Esophagus muscularis mucosa (tissue), 4 donors: ENCODE measurements at regions not wholly inside any gene's neighbourhood (a gene's known extent, or its start where the extent isn't known, plus 50 kb on each side); places are given as distances from the start of the nearest gene placed in this dataset.

ENCODE experiments used
- DNase-seq: peaks from one replicate; pipeline ENCODE4 v3.0.0-alpha.2; 2017; ENCODE audit errors: extremely low spot score
- H3K27ac ChIP-seq, 4 donors: fragments of 200-600 bp; sonication (generic); replicated peaks in 1 of 4; 1 replicate in 3 of 4; 2 replicates in 1 of 4; pipeline ENCODE4 v1.5.1; 2016 to 2019; ENCODE audit warnings: mild to moderate bottlenecking in 1 of 4
- H3K27me3 ChIP-seq, 4 donors: fragments of 200-600 bp; sonication (generic); one replicate each; pipeline versions ENCODE4 v1.5.1 to v1.6.0; 2016 to 2019
- H3K36me3 ChIP-seq, 4 donors: fragments of 200-600 bp; sonication (generic); one replicate each; pipeline ENCODE4 v1.5.1; 2016 to 2019
- H3K4me1 ChIP-seq, 4 donors: fragments of 200-600 bp; sonication (generic); one replicate each; pipeline ENCODE4 v1.5.1; 2016 to 2019
- H3K4me3 ChIP-seq, 4 donors: fragments of 200-600 bp; sonication (generic); 1 replicate in 2 of 4; 2 replicates in 2 of 4; pipeline ENCODE4 v1.5.1; 2016 to 2019; ENCODE audit warnings: mild to moderate bottlenecking in 4 of 4, moderate library complexity in 1 of 4
- H3K9me3 ChIP-seq, 4 donors: fragments of 200-600 bp; sonication (generic); 1 replicate in 3 of 4; 2 replicates in 1 of 4; pipeline ENCODE4 v1.5.1; 2016 to 2019
- CTCF ChIP-seq, 3 experiments: fragments of 200-600 bp in 2 of 3; fragments of 450-650 bp in 1 of 3; sonication (generic) in 2 of 3; IDR thresholded peaks; one replicate each; pipeline ENCODE4 v1.5.1; 2017 to 2019; ENCODE audit warnings: antibody characterized with exemption in 3 of 3, mild to moderate bottlenecking in 2 of 3, moderate library complexity in 1 of 3
- EP300 ChIP-seq: sonication (generic); formaldehyde crosslinking; IDR thresholded peaks from one replicate; pipeline ENCODE4 v1.6.1; 2017; ENCODE audit warnings: antibody characterized with exemption
- POLR2A ChIP-seq: fragments of 450-650 bp; IDR thresholded peaks from one replicate; pipeline ENCODE4 v1.6.1; 2017; ENCODE audit warnings: antibody characterized with exemption, moderate library complexity, mild to moderate bottlenecking, low read depth
- POLR2AphosphoS5 ChIP-seq, 2 donors: sonication (generic); formaldehyde crosslinking; IDR thresholded peaks; one replicate each; pipeline ENCODE4 v1.6.1; 2017; ENCODE audit warnings: antibody characterized with exemption in 2 of 2
- WGBS: methylation state at CpG from one replicate; pipeline ENCODE4 v1.1.5; 2018; 5-methylcytosine and 5-hydroxymethylcytosine counted together
- intact Hi-C: fragments of 100-400 bp; cut with DNase I; formaldehyde crosslinking; loops from one replicate; pipeline ENCODE4 v1.15.1; 2023

- Histone ChIP-seq H3K36me3 (no peaks in the 10 kb centered on the region), H3K27ac (no peak overlapping the region), H3K9me3 (no peaks in the 10 kb centered on the region), H3K4me3 (no peak overlapping the region), H3K27me3 (no peaks in the 10 kb centered on the region), H3K4me1 (peaks cover 0 to 3% (median 0%) of the 10 kb centered on the region in 4 donors)
- 90% methylated on average over 5 of the region's 5 CpGs for WGBS
- intact Hi-C loops = no loop called here
- no peak for TF ChIP-seq EP300
- no peak for TF ChIP-seq CTCF (IDR thresholded peaks at IDR 0.05)
- TF ChIP-seq POLR2A = no peak
- TF ChIP-seq POLR2AphosphoS5 (IDR thresholded peaks at IDR 0.05) = no peak
- peak; percentile 91 for DNase-seq
Measured at GRCh38 chr12:89085421-89085820, 266.9 kb downstream of the DUSP6 start.

GRCh38 chr12:89084751-89085150 lies 267.6 kb downstream of the DUSP6 start:
- Histone ChIP-seq H3K9me3 (no peaks in the 10 kb centered on the region), H3K27me3 (no peaks in the 10 kb centered on the region), H3K4me1 (peaks cover 0 to 3% (median 0%) of the 10 kb centered on the region in 4 donors), H3K36me3 (no peaks in the 10 kb centered on the region), H3K27ac (no peak overlapping the region), H3K4me3 (no peak overlapping the region)
- 60% methylated on average over 3 of the region's 3 CpGs for WGBS
- DNase-seq = peak; percentile 81
- TF ChIP-seq CTCF (IDR thresholded peaks at IDR 0.05) = no peak
- no peak for TF ChIP-seq EP300
- TF ChIP-seq POLR2A = no peak
- no peak for TF ChIP-seq POLR2AphosphoS5 (IDR thresholded peaks at IDR 0.05)
- intact Hi-C loops = no loop called here

- Histone ChIP-seq H3K4me3 (no peak overlapping the region), H3K27me3 (no peaks in the 10 kb centered on the region), H3K4me1 (peaks cover 0 to 3% (median 0%) of the 10 kb centered on the region in 4 donors), H3K9me3 (no peaks in the 10 kb centered on the region), H3K27ac (no peak overlapping the region), H3K36me3 (no peaks in the 10 kb centered on the region)
- no peak for DNase-seq
- WGBS = 83% methylated on average over 3 of the region's 3 CpGs
- intact Hi-C loops = no loop called here
- TF ChIP-seq POLR2A = no peak
- no peak for TF ChIP-seq POLR2AphosphoS5 (IDR thresholded peaks at IDR 0.05)
- TF ChIP-seq CTCF (IDR thresholded peaks at IDR 0.05) = no peak
- TF ChIP-seq EP300 = no peak
Measured at GRCh38 chr12:89083491-89083890, 268.8 kb downstream of the DUSP6 start.

- no peaks in the 10 kb centered on the region for H3K27me3 ChIP-seq
- DNase-seq = peak; percentile 3
- H3K9me3 ChIP-seq = no peaks in the 10 kb centered on the region
- no peaks in the 10 kb centered on the region for H3K36me3 ChIP-seq
- no peak overlapping the region for H3K27ac ChIP-seq
- 67% methylated on average over 1 of the region's 1 CpG for WGBS
- peaks cover 0 to 3% (median 0%) of the 10 kb centered on the region in 4 donors for H3K4me1 ChIP-seq
- TF ChIP-seq EP300 = no peak
- no peak for TF ChIP-seq POLR2A
- TF ChIP-seq POLR2AphosphoS5 (IDR thresholded peaks at IDR 0.05) = no peak
- TF ChIP-seq CTCF (IDR thresholded peaks at IDR 0.05) = no peak
- H3K4me3 ChIP-seq = no peak overlapping the region
- intact Hi-C loops = no loop called here
Measured at GRCh38 chr12:89082370-89082753, 269.9 kb downstream of the DUSP6 start.

GRCh38 chr12:89081719-89082369 lies 270.5 kb downstream of the DUSP6 start:
- Histone ChIP-seq H3K4me1 (peaks cover 0 to 3% (median 0%) of the 10 kb centered on the region in 4 donors), H3K27me3 (no peaks in the 10 kb centered on the region), H3K36me3 (no peaks in the 10 kb centered on the region), H3K9me3 (no peaks in the 10 kb centered on the region), H3K4me3 (no peak overlapping the region), H3K27ac (no peak overlapping the region)
- TF ChIP-seq CTCF (IDR thresholded peaks at IDR 0.05) (no peak), POLR2AphosphoS5 (IDR thresholded peaks at IDR 0.05) (no peak), POLR2A (no peak), EP300 (no peak)
- intact Hi-C loops = no loop called here
- WGBS = 71% methylated on average over 2 of the region's 2 CpGs
- DNase-seq = peak; percentile 21
